ENCODE measurements at regions not wholly inside any gene's neighbourhood (a gene's known extent, or its start where the extent isn't known, plus 50 kb on each side); places are given as distances from the start of the nearest gene placed in this dataset.

DNA sequence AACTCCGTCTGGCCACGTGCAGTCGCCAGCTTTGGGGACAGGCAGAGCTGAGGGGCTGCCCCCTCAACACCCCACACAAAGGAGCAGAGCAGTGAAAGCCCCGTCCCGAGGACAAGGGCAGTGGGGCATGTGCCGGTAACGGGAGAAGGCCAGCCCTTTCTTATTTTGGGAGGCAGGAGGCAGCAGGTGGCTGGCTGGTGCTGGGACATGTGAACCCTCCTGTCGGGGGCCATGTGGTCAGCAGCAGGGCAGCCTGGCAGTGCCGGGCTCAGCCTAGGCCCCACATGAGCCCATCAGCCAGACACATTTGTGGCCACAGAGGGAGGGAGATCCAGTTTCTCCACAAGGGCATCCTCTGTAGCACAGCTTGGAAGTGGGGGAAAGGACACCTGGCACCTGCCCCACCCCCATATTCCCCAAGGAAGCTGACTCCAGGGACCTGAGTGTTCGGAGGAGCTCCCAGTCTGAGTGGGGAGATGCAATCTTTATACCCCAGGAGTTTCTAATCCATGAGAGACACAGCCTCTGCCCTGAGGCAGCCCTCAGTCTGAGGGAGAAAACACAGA, 137.6 kb downstream of the MRPL14 start:
- Histone ChIP-seq H3K23ac (ENCODE audit: insufficient read length, low read depth, low read length) (no peak overlapping the region), H4K20me1 (ENCODE audit: control insufficient read depth, insufficient read depth, insufficient read length) (no peaks in the 10 kb centered on the region), H3K79me2 (ENCODE audit: insufficient read depth, low read length) (no peaks in the 10 kb centered on the region), H4K91ac (ENCODE audit: insufficient read length, low read depth, low read length) (no peak overlapping the region), H3K9me3 (ENCODE audit: control insufficient read depth, low read depth, low read length) (no peaks in the 10 kb centered on the region), H3K14ac (ENCODE audit: insufficient read depth, low read length) (peak overlapping the region; percentile 9; the same call in 1 of the 2 replicates), H3K4ac (ENCODE audit: low read depth, low read length) (no peak overlapping the region), H4K5ac (ENCODE audit: insufficient read length, low read depth, low read length) (no peak overlapping the region), H3K18ac (ENCODE audit: insufficient read length, low read depth, low read length) (no peak overlapping the region), H2AK5ac (ENCODE audit: insufficient read length, low read length) (no peak overlapping the region), H3T11ph (ENCODE audit: low read length) (no peak overlapping the region), H3K23me2 (ENCODE audit: insufficient read length, low read depth, low read length, poor library complexity, severe bottlenecking) (no peaks in the 10 kb centered on the region), H3K27ac (ENCODE audit: insufficient read length, low read depth, low read length) (no peak overlapping the region), H2AFZ (ENCODE audit: low read length) (no peak overlapping the region), H2BK20ac (ENCODE audit: low read depth, low read length, poor library complexity, severe bottlenecking) (no peak overlapping the region), H2BK12ac (ENCODE audit: insufficient read length, low read depth, low read length) (no peak overlapping the region), H3K4me2 (ENCODE audit: insufficient read depth, insufficient read length, low read length) (no peak overlapping the region), H3K79me1 (ENCODE audit: insufficient read depth, low read depth, low read length, poor library complexity, severe bottlenecking) (no peaks in the 10 kb centered on the region), H3K56ac (ENCODE audit: insufficient read length, low read depth, low read length) (no peak overlapping the region), H2BK5ac (ENCODE audit: insufficient read length, low read length) (no peak overlapping the region), H3K9ac (ENCODE audit: extremely low read depth, insufficient read length, low read length) (no peak overlapping the region), H4K8ac (replicated peaks; ENCODE audit: insufficient read length, low read depth, low read length) (no peak overlapping the region), H2BK120ac (ENCODE audit: low read depth, low read length, poor library complexity, severe bottlenecking) (no peak overlapping the region), H3K4me1 (ENCODE audit: insufficient read depth, low read length) (peaks cover 9% of the 10 kb centered on the region; the same call in 1 of the 2 replicates), H2BK15ac (ENCODE audit: low read depth, low read length) (no peak overlapping the region), H3K27me3 (ENCODE audit: insufficient read depth, low read length) (no peaks in the 10 kb centered on the region)
- no peaks in the 10 kb centered on the region for H3K36me3 Mint-ChIP-seq (ENCODE audit: insufficient read depth in 1 of 3, low read depth in 3 of 3)
- H3K4me1 Mint-ChIP-seq: peaks cover 32 to 37% of the 10 kb centered on the region in 2 experiments
- DNase-seq: no peak
- H3K9me3 Mint-ChIP-seq: no peaks in the 10 kb centered on the region; a peak in 1 of 5 replicates
- WGBS (ENCODE audit: extremely low coverage, insufficient read length, low lambda C conversion rate): no CpG with 5 or more reads among the region's 10 CpGs
- H3K27ac Mint-ChIP-seq: no peak overlapping the region
- TF ChIP-seq, protein P1, sequence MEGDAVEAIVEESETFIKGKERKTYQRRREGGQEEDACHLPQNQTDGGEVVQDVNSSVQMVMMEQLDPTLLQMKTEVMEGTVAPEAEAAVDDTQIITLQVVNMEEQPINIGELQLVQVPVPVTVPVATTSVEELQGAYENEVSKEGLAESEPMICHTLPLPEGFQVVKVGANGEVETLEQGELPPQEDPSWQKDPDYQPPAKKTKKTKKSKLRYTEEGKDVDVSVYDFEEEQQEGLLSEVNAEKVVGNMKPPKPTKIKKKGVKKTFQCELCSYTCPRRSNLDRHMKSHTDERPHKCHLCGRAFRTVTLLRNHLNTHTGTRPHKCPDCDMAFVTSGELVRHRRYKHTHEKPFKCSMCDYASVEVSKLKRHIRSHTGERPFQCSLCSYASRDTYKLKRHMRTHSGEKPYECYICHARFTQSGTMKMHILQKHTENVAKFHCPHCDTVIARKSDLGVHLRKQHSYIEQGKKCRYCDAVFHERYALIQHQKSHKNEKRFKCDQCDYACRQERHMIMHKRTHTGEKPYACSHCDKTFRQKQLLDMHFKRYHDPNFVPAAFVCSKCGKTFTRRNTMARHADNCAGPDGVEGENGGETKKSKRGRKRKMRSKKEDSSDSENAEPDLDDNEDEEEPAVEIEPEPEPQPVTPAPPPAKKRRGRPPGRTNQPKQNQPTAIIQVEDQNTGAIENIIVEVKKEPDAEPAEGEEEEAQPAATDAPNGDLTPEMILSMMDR (conservative IDR thresholded peaks at IDR 0.05): no peak
- peaks cover 3% of the 10 kb centered on the region for H3K27me3 Mint-ChIP-seq (ENCODE audit: low read depth)
- H3K4me3 Mint-ChIP-seq: no peak overlapping the region
